Tibial nerve (tissue), 4 donors: ENCODE measurements at regions not wholly inside any gene's neighbourhood (a gene's known extent, or its start where the extent isn't known, plus 50 kb on each side); places are given as distances from the start of the nearest gene placed in this dataset.

Experiments
- CTCF ChIP-seq, 5 experiments: fragments of 200-600 bp in 3 of 5; fragments of 450-650 bp in 2 of 5; sonication (generic) in 3 of 5; IDR thresholded peaks; one replicate each; pipeline ENCODE4 v1.5.1; 2016 to 2019; ENCODE audit warnings: antibody characterized with exemption in 5 of 5, mild to moderate bottlenecking in 3 of 5, moderate library complexity in 2 of 5
- EP300 ChIP-seq, 2 donors: sonication (generic); formaldehyde crosslinking; IDR thresholded peaks; one replicate each; pipeline ENCODE4 v1.6.1; 2017; ENCODE audit warnings: antibody characterized with exemption in 2 of 2, mild to moderate bottlenecking in 1 of 2
- POLR2A ChIP-seq, 2 donors: fragments of 450-650 bp; IDR thresholded peaks; one replicate each; pipeline ENCODE4 v1.6.1; 2017; ENCODE audit warnings: antibody characterized with exemption in 2 of 2, mild to moderate bottlenecking in 2 of 2, moderate library complexity in 2 of 2

GRCh38 chr2:2731816-2732284 lies 400.8 kb upstream of the MYT1L start:
- TF ChIP-seq POLR2A (IDR thresholded peaks at IDR 0.05) (no peak), CTCF (IDR thresholded peaks at IDR 0.05) (no peak), EP300 (IDR thresholded peaks at IDR 0.05) (no peak)
